ENCODE measurements at regions not wholly inside any gene's neighbourhood (a gene's known extent, or its start where the extent isn't known, plus 50 kb on each side); places are given as distances from the start of the nearest gene placed in this dataset.

GRCh38 chr5:99102073-99102697 is 173.4 kb upstream of the CHD1 start:
- Histone ChIP-seq H3K9ac (ENCODE audit: insufficient read depth, low read length) (no peak overlapping the region), H3K4me2 (ENCODE audit: extremely low read depth, insufficient read depth, low read length) (no peak overlapping the region), H3K27ac (ENCODE audit: insufficient read depth, low read length) (no peak overlapping the region), H3K4me1 (ENCODE audit: control insufficient read depth, extremely low read depth, insufficient read depth, low read length) (no peaks in the 10 kb centered on the region), H4K20me1 (ENCODE audit: control insufficient read depth, extremely low read depth, insufficient read depth, low read length) (no peaks in the 10 kb centered on the region), H3K9me3 (ENCODE audit: control insufficient read depth, insufficient read depth, low read depth, low read length) (no peaks in the 10 kb centered on the region), H3K27me3 (ENCODE audit: control insufficient read depth, insufficient read depth, low read length) (peaks cover 3% of the 10 kb centered on the region), H3K79me2 (ENCODE audit: control insufficient read depth, insufficient read depth, low read length) (no peaks in the 10 kb centered on the region), H3K36me3 (ENCODE audit: control insufficient read depth, insufficient read depth, low read length) (no peaks in the 10 kb centered on the region), H3K4me3 (replicated peaks in 1 of 4; ENCODE audit: control extremely low read depth in 1 of 4, insufficient read depth in 1 of 4, low read depth in 3 of 4, low read length in 4 of 4) (no peak overlapping the region), H2AFZ (ENCODE audit: low read length) (no peak overlapping the region)
- TF ChIP-seq CTCF (conservative IDR thresholded peaks at IDR 0.05 in 1 of 2, IDR thresholded peaks at IDR 0.05 in 1 of 2; ENCODE audit: low read depth in 1 of 2, low read length in 2 of 2), result no peak
- no peak for TF ChIP-seq EZH2 (IDR thresholded peaks at IDR 0.05; ENCODE audit: low read length, missing control alignments)
- no peak for DNase-seq (ENCODE audit: low read depth in 2 of 2)

- TF ChIP-seq CTCF (conservative IDR thresholded peaks at IDR 0.05 in 1 of 2, IDR thresholded peaks at IDR 0.05 in 1 of 2; ENCODE audit: low read depth in 1 of 2, low read length in 2 of 2) (no peak), EZH2 (IDR thresholded peaks at IDR 0.05; ENCODE audit: low read length, missing control alignments) (no peak)
- Histone ChIP-seq H3K4me2 (ENCODE audit: extremely low read depth, insufficient read depth, low read length) (no peak overlapping the region), H3K9ac (ENCODE audit: insufficient read depth, low read length) (no peak overlapping the region), H3K27me3 (ENCODE audit: control insufficient read depth, insufficient read depth, low read length) (peaks cover 3% of the 10 kb centered on the region), H3K9me3 (ENCODE audit: control insufficient read depth, insufficient read depth, low read depth, low read length) (no peaks in the 10 kb centered on the region), H2AFZ (ENCODE audit: low read length) (no peak overlapping the region), H3K4me3 (replicated peaks in 1 of 4; ENCODE audit: control extremely low read depth in 1 of 4, insufficient read depth in 1 of 4, low read depth in 3 of 4, low read length in 4 of 4) (no peak overlapping the region), H4K20me1 (ENCODE audit: control insufficient read depth, extremely low read depth, insufficient read depth, low read length) (no peaks in the 10 kb centered on the region), H3K4me1 (ENCODE audit: control insufficient read depth, extremely low read depth, insufficient read depth, low read length) (no peaks in the 10 kb centered on the region), H3K27ac (ENCODE audit: insufficient read depth, low read length) (no peak overlapping the region), H3K36me3 (ENCODE audit: control insufficient read depth, insufficient read depth, low read length) (no peaks in the 10 kb centered on the region), H3K79me2 (ENCODE audit: control insufficient read depth, insufficient read depth, low read length) (no peaks in the 10 kb centered on the region)
- DNase-seq (ENCODE audit: low read depth in 2 of 2), result no peak
These were observed 170.9 kb upstream of the CHD1 start for GRCh38 chr5:99099691-99100090.

GRCh38 chr5:99089822-99090549 is 161.2 kb upstream of the CHD1 start:
- H3K36me3 ChIP-seq (ENCODE audit: control insufficient read depth, insufficient read depth, low read length), result no peaks in the 10 kb centered on the region
- no peak overlapping the region for H2AFZ ChIP-seq (ENCODE audit: low read length)
- H3K79me2 ChIP-seq (ENCODE audit: control insufficient read depth, insufficient read depth, low read length), result no peaks in the 10 kb centered on the region
- H3K4me3 ChIP-seq (replicated peaks in 1 of 4; ENCODE audit: control extremely low read depth in 1 of 4, insufficient read depth in 1 of 4, low read depth in 3 of 4, low read length in 4 of 4), result no peak overlapping the region
- no peak overlapping the region for H3K9ac ChIP-seq (ENCODE audit: insufficient read depth, low read length)
- H3K4me1 ChIP-seq (ENCODE audit: control insufficient read depth, extremely low read depth, insufficient read depth, low read length), result no peaks in the 10 kb centered on the region
- DNase-seq (ENCODE audit: low read depth in 2 of 2), result no peak
- H4K20me1 ChIP-seq (ENCODE audit: control insufficient read depth, extremely low read depth, insufficient read depth, low read length), result no peaks in the 10 kb centered on the region
- TF ChIP-seq EZH2 (IDR thresholded peaks at IDR 0.05; ENCODE audit: low read length, missing control alignments) (no peak), CTCF (conservative IDR thresholded peaks at IDR 0.05 in 1 of 2, IDR thresholded peaks at IDR 0.05 in 1 of 2; ENCODE audit: low read depth in 1 of 2, low read length in 2 of 2) (no peak)
- no peaks in the 10 kb centered on the region for H3K9me3 ChIP-seq (ENCODE audit: control insufficient read depth, insufficient read depth, low read depth, low read length)
- no peak overlapping the region for H3K4me2 ChIP-seq (ENCODE audit: extremely low read depth, insufficient read depth, low read length)
- H3K27me3 ChIP-seq (ENCODE audit: control insufficient read depth, insufficient read depth, low read length), result no peaks in the 10 kb centered on the region
- no peak overlapping the region for H3K27ac ChIP-seq (ENCODE audit: insufficient read depth, low read length)

All from fibroblast of lung (primary cell).